SK-N-MC (cell line): ENCODE measurements at regions not wholly inside any gene's neighbourhood (a gene's known extent, or its start where the extent isn't known, plus 50 kb on each side); places are given as distances from the start of the nearest gene placed in this dataset.
"Not testable (repeated sequence)": the region's sequence is repeated elsewhere in the genome, so short reads cannot be mapped to it uniquely, and the experiment has no call there.

Experiments
- DNase-seq: peaks from one replicate; pipeline ENCODE4 v3.0.0-alpha.2; 2011; ENCODE audit warnings: low read depth, low spot score
- H3K27ac ChIP-seq: fragments of 200-600 bp; sonication (generic); 2 replicates; pipeline ENCODE4 v1.5.1; 2016; ENCODE audit warnings: mixed run types
- H3K36me3 ChIP-seq: fragments of 200-600 bp; sonication (generic); 2 replicates; pipeline ENCODE4 v1.6.1; 2017; ENCODE audit warnings: antibody characterized with exemption, low read length, mixed read lengths; ENCODE audit not compliant: insufficient read depth
- H3K4me3 ChIP-seq: fragments of 200-600 bp; sonication (generic); 2 replicates; pipeline ENCODE4 v1.5.1; 2016
- H3K9ac ChIP-seq: fragments of 200-600 bp; sonication (generic); 2 replicates; pipeline ENCODE4 v1.8.0; 2017; ENCODE audit warnings: mixed run types, mixed read lengths; ENCODE audit not compliant: insufficient read length
- H3K9me3 ChIP-seq: fragments of 200-600 bp; sonication (generic); 2 replicates; pipeline ENCODE4 v1.6.1; 2017; ENCODE audit warnings: low read depth, mild to moderate bottlenecking, antibody characterized with exemption, low read length, moderate library complexity, mixed read lengths
- EZH2 ChIP-seq: fragments of 200-600 bp; sonication (generic); IDR thresholded peaks from one replicate; pipeline ENCODE4 v1.6.1; 2017; ENCODE audit warnings: antibody characterized with exemption
- FOXP2 ChIP-seq: optimal IDR thresholded peaks from 2 replicates; pipeline ENCODE3; 2011; ENCODE audit warnings: mild to moderate bottlenecking, moderate library complexity; ENCODE audit not compliant: insufficient read depth; ENCODE audit errors: extremely low read length, control extremely low read depth
- POLR2AphosphoS5 ChIP-seq: IDR thresholded peaks from 2 replicates; pipeline ENCODE4 v1.6.1; 2012; ENCODE audit warnings: mild to moderate bottlenecking, low read depth, low read length, borderline replicate concordance

DNA sequence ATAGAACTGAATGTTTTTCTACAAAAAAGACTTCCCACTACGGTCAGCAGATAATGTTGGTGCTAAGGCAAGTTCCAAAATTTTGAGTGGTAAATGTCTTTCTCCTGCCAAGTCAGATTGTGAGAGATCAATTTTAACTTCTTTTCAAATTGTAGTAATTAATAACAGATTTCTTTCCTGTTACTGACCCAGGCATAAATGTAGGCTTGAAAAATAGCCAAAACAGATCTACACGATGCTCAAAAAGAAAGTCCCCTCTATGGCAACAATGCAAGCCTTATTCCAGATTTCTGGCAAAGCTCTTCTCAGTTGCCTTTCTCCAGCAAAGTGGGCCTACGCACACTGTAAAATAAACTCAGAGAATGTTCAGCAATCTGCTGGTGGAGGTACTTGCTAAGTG is 641.0 kb upstream of the NRP1 start:
- no peaks in the 10 kb centered on the region for H3K9me3 ChIP-seq
- H3K4me3 ChIP-seq, result no peak overlapping the region
- no peaks in the 10 kb centered on the region for H3K36me3 ChIP-seq
- H3K9ac ChIP-seq, result no peak overlapping the region
- TF ChIP-seq POLR2AphosphoS5 (no peak), FOXP2 (no peak), EZH2 (no peak)
- no peak for DNase-seq
- no peak overlapping the region for H3K27ac ChIP-seq

- H3K4me3 ChIP-seq, result no peak overlapping the region
- H3K9me3 ChIP-seq, result no peaks in the 10 kb centered on the region
- H3K27ac ChIP-seq, result no peak overlapping the region
- no peak for DNase-seq
- TF ChIP-seq EZH2 (no peak), FOXP2 (no peak), POLR2AphosphoS5 (no peak)
- no peaks in the 10 kb centered on the region for H3K36me3 ChIP-seq
- H3K9ac ChIP-seq, result no peak overlapping the region
These were observed 640.6 kb upstream of the NRP1 start for GRCh38 chr10:33974976-33975478.

DNA sequence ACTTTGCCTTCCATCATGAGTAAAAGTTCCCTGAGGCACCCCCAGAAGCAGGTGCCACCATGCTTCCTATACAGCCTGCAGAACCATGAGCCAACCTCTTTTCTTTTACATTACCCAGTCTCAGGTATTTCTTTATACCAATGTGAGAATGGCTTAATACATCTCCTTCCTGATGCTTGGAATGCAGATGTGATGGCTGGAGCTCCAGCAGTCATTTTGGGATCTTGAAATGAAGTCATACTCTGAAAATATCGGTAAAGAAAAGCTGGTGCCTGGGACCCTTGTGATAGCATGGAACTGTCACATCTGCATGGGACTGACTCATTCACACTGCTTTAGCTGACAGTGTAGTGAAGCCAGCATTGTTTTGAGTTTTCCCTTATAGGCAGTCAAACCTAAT is 634.5 kb upstream of the NRP1 start:
- no peak for DNase-seq
- Histone ChIP-seq H3K9me3 (no peaks in the 10 kb centered on the region), H3K4me3 (no peak overlapping the region), H3K36me3 (no peaks in the 10 kb centered on the region), H3K27ac (no peak overlapping the region), H3K9ac (no peak overlapping the region)
- TF ChIP-seq POLR2AphosphoS5 (no peak), EZH2 (no peak), FOXP2 (no peak)

DNA sequence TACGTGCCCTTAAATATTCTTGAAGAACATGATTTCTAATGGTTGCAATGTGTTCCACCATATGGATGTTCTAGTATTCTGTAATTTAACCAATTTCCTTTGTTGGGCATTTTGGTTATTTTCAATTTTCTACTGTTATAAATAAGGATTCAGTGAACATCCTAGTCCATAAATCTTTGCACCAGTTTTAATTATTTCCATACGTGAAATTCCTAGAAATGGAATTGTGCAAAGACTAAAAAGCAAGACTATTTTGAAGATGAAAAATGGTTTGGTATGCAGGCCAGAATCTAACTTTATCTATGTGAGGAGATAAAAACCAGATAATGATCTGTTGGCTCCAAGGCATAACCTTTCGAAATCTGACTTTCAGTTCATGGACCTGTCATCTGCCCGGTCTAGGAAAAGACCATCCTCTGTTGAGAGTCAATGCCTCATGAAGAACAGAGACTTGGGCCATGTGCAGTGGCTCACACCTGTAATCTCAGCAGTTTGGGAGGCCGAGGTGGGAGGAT is 633.2 kb upstream of the NRP1 start:
- H3K9ac ChIP-seq, result no peak overlapping the region
- no peaks in the 10 kb centered on the region for H3K9me3 ChIP-seq
- TF ChIP-seq FOXP2, result no peak
- TF ChIP-seq POLR2AphosphoS5, result no peak
- no peak for TF ChIP-seq EZH2
- H3K4me3 ChIP-seq, result no peak overlapping the region
- H3K27ac ChIP-seq, result no peak overlapping the region
- no peaks in the 10 kb centered on the region for H3K36me3 ChIP-seq
- no peak for DNase-seq

GRCh38 chr10:33966946-33967345 is 632.5 kb upstream of the NRP1 start:
- TF ChIP-seq POLR2AphosphoS5 (no peak), EZH2 (no peak), FOXP2 (no peak)
- DNase-seq, result no peak
- Histone ChIP-seq H3K36me3 (no peaks in the 10 kb centered on the region), H3K4me3 (no peak overlapping the region), H3K9me3 (no peaks in the 10 kb centered on the region), H3K9ac (no peak overlapping the region), H3K27ac (no peak overlapping the region)

GRCh38 chr10:33965795-33966581 is 631.5 kb upstream of the NRP1 start:
- Histone ChIP-seq H3K36me3 (no peaks in the 10 kb centered on the region), H3K9me3 (no peaks in the 10 kb centered on the region), H3K4me3 (no peak overlapping the region), H3K27ac (no peak overlapping the region), H3K9ac (no peak overlapping the region)
- no peak for DNase-seq
- TF ChIP-seq EZH2, result no peak
- TF ChIP-seq FOXP2, result no peak
- TF ChIP-seq POLR2AphosphoS5, result no peak

DNA sequence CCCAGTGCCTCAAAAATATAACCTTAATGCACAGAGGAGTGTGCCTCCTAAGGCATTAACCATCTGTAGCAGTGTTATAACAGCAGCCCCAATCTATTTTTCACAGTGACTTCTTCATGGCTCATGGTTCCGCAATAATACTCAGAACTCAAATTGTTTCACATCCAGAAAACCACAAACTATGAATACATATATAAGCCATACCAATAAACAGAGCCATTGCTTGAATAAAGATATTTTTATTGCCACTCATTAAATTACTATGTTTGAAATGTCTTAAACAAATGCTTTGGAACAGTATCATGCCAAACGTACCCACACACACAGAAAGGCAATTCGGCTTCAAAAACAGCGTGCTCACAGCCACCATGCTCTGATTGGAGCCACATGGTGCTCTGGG is 629.3 kb upstream of the NRP1 start:
- H3K4me3 ChIP-seq, result no peak overlapping the region
- H3K9me3 ChIP-seq, result no peaks in the 10 kb centered on the region
- H3K27ac ChIP-seq, result no peak overlapping the region
- H3K9ac ChIP-seq, result no peak overlapping the region
- H3K36me3 ChIP-seq, result no peaks in the 10 kb centered on the region
- TF ChIP-seq EZH2, result no peak
- TF ChIP-seq FOXP2, result no peak
- no peak for TF ChIP-seq POLR2AphosphoS5
- peak; percentile 5 for DNase-seq

DNA sequence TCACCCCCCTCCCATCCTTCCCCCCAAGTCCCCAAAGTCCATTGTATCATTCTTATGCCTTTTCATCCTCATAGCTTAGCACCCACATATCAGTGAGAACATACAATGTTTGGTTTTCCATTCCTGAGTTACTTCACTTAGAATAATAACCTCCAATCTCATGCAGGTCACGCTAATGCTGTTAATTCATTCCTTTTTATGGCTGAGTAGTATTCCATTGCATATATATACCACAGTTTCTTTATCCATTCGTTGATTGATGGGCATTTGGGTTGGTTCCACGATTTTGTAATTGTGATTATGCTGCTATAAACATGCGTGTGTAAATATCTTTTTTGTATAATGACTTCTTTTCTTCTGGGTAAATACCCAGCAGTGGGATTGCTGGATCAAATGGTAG is 621.9 kb upstream of the NRP1 start:
- not testable (repeated sequence) for H3K27ac ChIP-seq, H3K9me3 ChIP-seq, DNase-seq, H3K36me3 ChIP-seq, H3K4me3 ChIP-seq, H3K9ac ChIP-seq

DNA sequence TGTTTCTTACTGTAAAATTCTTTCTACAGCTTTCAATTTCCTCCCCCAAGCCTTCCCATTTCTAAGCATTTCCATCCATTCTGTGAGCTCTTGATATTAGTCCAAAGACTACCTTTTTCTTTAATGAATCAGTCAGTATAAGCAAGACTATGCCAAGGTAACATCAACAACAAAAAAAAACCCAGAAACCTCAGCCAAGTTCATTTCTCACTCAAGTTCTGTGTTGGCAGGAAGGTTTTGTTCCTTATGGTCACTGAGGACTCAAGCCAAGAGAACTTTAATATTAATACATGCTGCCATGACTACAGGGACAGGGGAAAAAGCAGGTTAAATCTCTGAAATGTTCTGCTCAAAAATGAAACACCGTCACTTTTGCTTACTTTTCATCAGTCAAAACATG is 621.2 kb upstream of the NRP1 start:
- no peaks in the 10 kb centered on the region for H3K36me3 ChIP-seq
- no peak for TF ChIP-seq EZH2
- no peak for DNase-seq
- no peak overlapping the region for H3K4me3 ChIP-seq
- H3K27ac ChIP-seq, result no peak overlapping the region
- H3K9ac ChIP-seq, result no peak overlapping the region
- H3K9me3 ChIP-seq, result no peaks in the 10 kb centered on the region
